ENCODE measurements at regions not wholly inside any gene's neighbourhood (a gene's known extent, or its start where the extent isn't known, plus 50 kb on each side); places are given as distances from the start of the nearest gene placed in this dataset.

GRCh38 chr6:82030301-82030700, 217.2 kb downstream of the IBTK start:
- Histone ChIP-seq H3K4me2 (ENCODE audit: insufficient read depth, low read length) (no peak overlapping the region), H2AFZ (ENCODE audit: low read length) (peak overlapping the region; percentile 23), H3K4me1 (ENCODE audit: insufficient read depth, low read length) (peaks cover 8% of the 10 kb centered on the region), H4K20me1 (ENCODE audit: insufficient read depth, low read length) (no peaks in the 10 kb centered on the region), H3K9me3 (ENCODE audit: low read depth, low read length) (no peaks in the 10 kb centered on the region), H3K36me3 (ENCODE audit: insufficient read depth, low read length) (no peaks in the 10 kb centered on the region), H3K27me3 (ENCODE audit: insufficient read depth, low read length) (no peaks in the 10 kb centered on the region), H3K27ac (ENCODE audit: low read depth, low read length) (no peak overlapping the region), H3K79me2 (ENCODE audit: insufficient read depth, low read length) (no peaks in the 10 kb centered on the region), H3K4me3 (ENCODE audit: insufficient read depth, low read length) (no peak overlapping the region)
- DNase-seq (ENCODE audit: insufficient read length, low spot score, missing footprints), result no peak
- no peak for TF ChIP-seq CTCF (IDR thresholded peaks at IDR 0.05; ENCODE audit: extremely low read depth, low read depth, low read length)

GRCh38 chr6:82025271-82025670, 222.3 kb downstream of the IBTK start:
- Histone ChIP-seq H3K79me2 (ENCODE audit: insufficient read depth, low read length) (no peaks in the 10 kb centered on the region), H3K27me3 (ENCODE audit: insufficient read depth, low read length) (no peaks in the 10 kb centered on the region), H3K27ac (ENCODE audit: low read depth, low read length) (no peak overlapping the region), H3K4me1 (ENCODE audit: insufficient read depth, low read length) (peaks cover 14% of the 10 kb centered on the region), H3K4me3 (ENCODE audit: insufficient read depth, low read length) (no peak overlapping the region), H2AFZ (ENCODE audit: low read length) (no peak overlapping the region), H4K20me1 (ENCODE audit: insufficient read depth, low read length) (no peaks in the 10 kb centered on the region), H3K36me3 (ENCODE audit: insufficient read depth, low read length) (no peaks in the 10 kb centered on the region), H3K9me3 (ENCODE audit: low read depth, low read length) (no peaks in the 10 kb centered on the region), H3K4me2 (ENCODE audit: insufficient read depth, low read length) (no peak overlapping the region)
- TF ChIP-seq CTCF (IDR thresholded peaks at IDR 0.05; ENCODE audit: extremely low read depth, low read depth, low read length), result no peak
- DNase-seq (ENCODE audit: insufficient read length, low spot score, missing footprints), result no peak

GRCh38 chr6:82022614-82023129, 224.9 kb downstream of the IBTK start:
- TF ChIP-seq CTCF (IDR thresholded peaks at IDR 0.05; ENCODE audit: extremely low read depth, low read depth, low read length), result no peak
- H3K27me3 ChIP-seq (ENCODE audit: insufficient read depth, low read length), result no peaks in the 10 kb centered on the region
- H4K20me1 ChIP-seq (ENCODE audit: insufficient read depth, low read length), result no peaks in the 10 kb centered on the region
- no peaks in the 10 kb centered on the region for H3K36me3 ChIP-seq (ENCODE audit: insufficient read depth, low read length)
- peak overlapping the region; percentile 6 for H3K4me2 ChIP-seq (ENCODE audit: insufficient read depth, low read length)
- DNase-seq (ENCODE audit: insufficient read length, low spot score, missing footprints), result no peak
- peaks cover 21% of the 10 kb centered on the region for H3K4me1 ChIP-seq (ENCODE audit: insufficient read depth, low read length)
- no peaks in the 10 kb centered on the region for H3K9me3 ChIP-seq (ENCODE audit: low read depth, low read length)
- H3K27ac ChIP-seq (ENCODE audit: low read depth, low read length), result peak overlapping the region; percentile 22
- peak overlapping the region; percentile 28 for H2AFZ ChIP-seq (ENCODE audit: low read length)
- no peaks in the 10 kb centered on the region for H3K79me2 ChIP-seq (ENCODE audit: insufficient read depth, low read length)
- H3K4me3 ChIP-seq (ENCODE audit: insufficient read depth, low read length), result no peak overlapping the region

- TF ChIP-seq CTCF (IDR thresholded peaks at IDR 0.05; ENCODE audit: extremely low read depth, low read depth, low read length), result no peak
- peak overlapping the region; percentile 62 for H3K27ac ChIP-seq (ENCODE audit: low read depth, low read length)
- no peaks in the 10 kb centered on the region for H3K36me3 ChIP-seq (ENCODE audit: insufficient read depth, low read length)
- no peaks in the 10 kb centered on the region for H3K9me3 ChIP-seq (ENCODE audit: low read depth, low read length)
- H3K79me2 ChIP-seq (ENCODE audit: insufficient read depth, low read length), result no peaks in the 10 kb centered on the region
- H3K4me3 ChIP-seq (ENCODE audit: insufficient read depth, low read length), result no peak overlapping the region
- peak overlapping the region; percentile 42 for H3K4me2 ChIP-seq (ENCODE audit: insufficient read depth, low read length)
- no peaks in the 10 kb centered on the region for H3K27me3 ChIP-seq (ENCODE audit: insufficient read depth, low read length)
- peaks cover 49% of the 10 kb centered on the region for H3K4me1 ChIP-seq (ENCODE audit: insufficient read depth, low read length)
- H2AFZ ChIP-seq (ENCODE audit: low read length), result no peak overlapping the region
- H4K20me1 ChIP-seq (ENCODE audit: insufficient read depth, low read length), result no peaks in the 10 kb centered on the region
- no peak for DNase-seq (ENCODE audit: insufficient read length, low spot score, missing footprints)
Observed at GRCh38 chr6:82017773-82018172, 229.8 kb downstream of the IBTK start.

Data from osteoblast (primary cell).